ENCODE measurements at regions not wholly inside any gene's neighbourhood (a gene's known extent, or its start where the extent isn't known, plus 50 kb on each side); places are given as distances from the start of the nearest gene placed in this dataset.

DNA sequence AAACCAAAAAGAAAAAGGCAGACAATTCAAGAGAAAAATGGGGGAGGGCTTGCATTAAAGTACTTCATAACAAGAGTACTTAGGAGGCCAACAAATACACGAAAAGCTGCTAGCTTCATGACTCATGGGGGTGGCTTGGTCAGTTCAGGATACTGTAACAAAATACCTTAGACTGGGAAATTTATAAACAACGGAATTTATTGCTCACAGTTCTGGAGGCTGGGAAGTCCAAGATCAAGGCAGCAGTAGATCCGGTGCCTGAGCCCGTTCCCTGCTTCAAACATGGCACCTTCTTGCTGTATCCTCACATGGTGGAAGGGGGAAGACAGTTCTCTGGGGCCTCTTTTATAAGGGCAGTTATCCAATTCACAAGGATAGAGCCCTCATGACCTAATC, 111.4 kb downstream of the C9orf50 start:
- BruUV-seq (replicated peaks), result no TSS peak
- POLR2A ChIA-PET, result no interaction called here
- no peaks in the 10 kb centered on the region for H3K79me2 ChIP-seq (ENCODE audit: insufficient read depth, low read length)
- H3K27ac ChIP-seq (ENCODE audit: low read depth, low read length), result no peak overlapping the region
- no peaks in the 10 kb centered on the region for H3K9me2 ChIP-seq (ENCODE audit: insufficient read depth)
- TF ChIP-seq SRF (IDR thresholded peaks at IDR 0.05; ENCODE audit: low read depth), result no peak
- no peak for TF ChIP-seq POLR2AphosphoS5 (IDR thresholded peaks at IDR 0.05; ENCODE audit: low read depth, low read length)
- TF ChIP-seq TCF7L2 (IDR thresholded peaks at IDR 0.05; ENCODE audit: borderline replicate concordance, extremely low read depth, insufficient read depth, insufficient read length), result no peak
- no peak for TF ChIP-seq POLR2A (IDR thresholded peaks at IDR 0.05; ENCODE audit: borderline replicate concordance, extremely low read depth, insufficient read depth, insufficient read length)
- TF ChIP-seq FOSL1 (IDR thresholded peaks at IDR 0.05; ENCODE audit: low read depth), result no peak
- no peak for TF ChIP-seq SP1 (IDR thresholded peaks at IDR 0.05; ENCODE audit: low read depth)
- no peak overlapping the region for H3K4me3 ChIP-seq (replicated peaks in 1 of 2; ENCODE audit: low read depth in 1 of 2, low read length in 2 of 2)
- H2AFZ ChIP-seq (ENCODE audit: low read depth, low read length, poor library complexity, severe bottlenecking), result no peak overlapping the region
- intact Hi-C loops (cut with micrococcal nuclease), result no loop called here
- peaks cover 29 to 48% of the 10 kb centered on the region in 2 experiments for H3K4me1 ChIP-seq (ENCODE audit: control insufficient read depth in 1 of 2, insufficient read depth in 2 of 2, low read length in 2 of 2)
- RAD21 ChIA-PET (ENCODE audit: low non-redundant PET in 1 of 2, low total read pairs in 2 of 2, uncharacterized antibody in 2 of 2, unreplicated experiment in 2 of 2), result no interaction called here
- H3K4me2 ChIP-seq (ENCODE audit: low read length), result peak overlapping the region; percentile 39
- no peak overlapping the region for H3K9ac ChIP-seq (ENCODE audit: low read length)
- no peaks in the 10 kb centered on the region for H4K20me1 ChIP-seq (ENCODE audit: insufficient read depth)
- peaks cover 0 to 4% of the 10 kb centered on the region in 2 experiments; a peak in 1 of 4 replicates for H3K36me3 ChIP-seq (ENCODE audit: control insufficient read depth in 1 of 2, insufficient read depth in 2 of 2, low read length in 2 of 2)
- CTCF ChIA-PET, result no interaction called here
- DNase-seq (ENCODE audit: low read depth, low spot score) (no peak), ATAC-seq (no peak)
- peaks cover 14 to 43% of the 10 kb centered on the region in 2 experiments; a peak in 3 of 4 replicates for H3K9me3 ChIP-seq (ENCODE audit: control insufficient read depth in 1 of 2, insufficient read depth in 1 of 2, low read depth in 1 of 2, low read length in 2 of 2)
- no peaks in the 10 kb centered on the region for H3K27me3 ChIP-seq (ENCODE audit: insufficient read depth, low read length)

DNA sequence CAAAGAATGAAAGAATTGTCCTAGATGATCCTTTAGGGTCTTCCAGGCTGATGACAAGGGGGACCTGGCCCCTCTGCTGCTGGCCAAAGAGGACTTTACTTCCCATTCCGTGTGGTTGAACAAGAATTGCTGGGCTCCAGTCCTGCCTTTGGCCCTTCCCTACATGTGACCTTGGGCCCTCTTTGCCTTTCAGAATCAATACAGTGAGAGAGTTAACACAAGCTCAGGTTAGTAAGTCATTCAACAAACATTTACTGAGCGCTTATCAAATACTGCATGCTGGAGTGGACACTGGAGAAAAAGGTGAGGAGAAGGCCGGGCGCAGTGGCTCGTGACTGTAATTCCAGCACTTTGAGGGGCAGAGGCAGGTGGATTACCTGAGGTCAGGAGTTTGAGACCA, 113.1 kb downstream of the C9orf50 start:
- DNase-seq (ENCODE audit: low read depth, low spot score) (no peak), ATAC-seq (no peak)
- H3K4me1 ChIP-seq (ENCODE audit: control insufficient read depth in 1 of 2, insufficient read depth in 2 of 2, low read length in 2 of 2), result peaks cover 46 to 65% of the 10 kb centered on the region in 2 experiments
- no TSS peak for BruUV-seq (replicated peaks)
- H3K4me3 ChIP-seq (replicated peaks in 1 of 2; ENCODE audit: low read depth in 1 of 2, low read length in 2 of 2), result no peak overlapping the region
- POLR2A ChIA-PET, result interaction anchor here (1.0 kb wide), 1 partner anchor 13 kb away, joined by 4 read pairs; no protein-coding TSS in a partner anchor
- peaks cover 0 to 4% of the 10 kb centered on the region in 2 experiments; a peak in 1 of 4 replicates for H3K36me3 ChIP-seq (ENCODE audit: control insufficient read depth in 1 of 2, insufficient read depth in 2 of 2, low read length in 2 of 2)
- RAD21 ChIA-PET (ENCODE audit: low non-redundant PET in 1 of 2, low total read pairs in 2 of 2, uncharacterized antibody in 2 of 2, unreplicated experiment in 2 of 2), result no interaction called here
- H3K79me2 ChIP-seq (ENCODE audit: insufficient read depth, low read length), result no peaks in the 10 kb centered on the region
- no peak overlapping the region for H3K4me2 ChIP-seq (ENCODE audit: low read length)
- no peak overlapping the region for H3K9ac ChIP-seq (ENCODE audit: low read length)
- no peaks in the 10 kb centered on the region for H3K9me2 ChIP-seq (ENCODE audit: insufficient read depth)
- TF ChIP-seq, protein P1, sequence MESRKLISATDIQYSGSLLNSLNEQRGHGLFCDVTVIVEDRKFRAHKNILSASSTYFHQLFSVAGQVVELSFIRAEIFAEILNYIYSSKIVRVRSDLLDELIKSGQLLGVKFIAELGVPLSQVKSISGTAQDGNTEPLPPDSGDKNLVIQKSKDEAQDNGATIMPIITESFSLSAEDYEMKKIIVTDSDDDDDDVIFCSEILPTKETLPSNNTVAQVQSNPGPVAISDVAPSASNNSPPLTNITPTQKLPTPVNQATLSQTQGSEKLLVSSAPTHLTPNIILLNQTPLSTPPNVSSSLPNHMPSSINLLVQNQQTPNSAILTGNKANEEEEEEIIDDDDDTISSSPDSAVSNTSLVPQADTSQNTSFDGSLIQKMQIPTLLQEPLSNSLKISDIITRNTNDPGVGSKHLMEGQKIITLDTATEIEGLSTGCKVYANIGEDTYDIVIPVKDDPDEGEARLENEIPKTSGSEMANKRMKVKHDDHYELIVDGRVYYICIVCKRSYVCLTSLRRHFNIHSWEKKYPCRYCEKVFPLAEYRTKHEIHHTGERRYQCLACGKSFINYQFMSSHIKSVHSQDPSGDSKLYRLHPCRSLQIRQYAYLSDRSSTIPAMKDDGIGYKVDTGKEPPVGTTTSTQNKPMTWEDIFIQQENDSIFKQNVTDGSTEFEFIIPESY (IDR thresholded peaks at IDR 0.05; ENCODE audit: extremely low read depth, insufficient replicate concordance, low read length), result no peak
- TF ChIP-seq EGR1 (IDR thresholded peaks at IDR 0.05; ENCODE audit: low read depth) (no peak), YY1 (IDR thresholded peaks at IDR 0.05; ENCODE audit: extremely low read depth, insufficient replicate concordance, low read depth, low read length) (no peak), SIN3A (IDR thresholded peaks at IDR 0.05; ENCODE audit: low read depth) (no peak), POLR2AphosphoS5 (IDR thresholded peaks at IDR 0.05; ENCODE audit: low read depth, low read length) (no peak), ZNF274 (IDR thresholded peaks at IDR 0.05; ENCODE audit: low read depth, low read length) (no peak), JUND (IDR thresholded peaks at IDR 0.05) (no peak)
- TF ChIP-seq, protein P2, sequence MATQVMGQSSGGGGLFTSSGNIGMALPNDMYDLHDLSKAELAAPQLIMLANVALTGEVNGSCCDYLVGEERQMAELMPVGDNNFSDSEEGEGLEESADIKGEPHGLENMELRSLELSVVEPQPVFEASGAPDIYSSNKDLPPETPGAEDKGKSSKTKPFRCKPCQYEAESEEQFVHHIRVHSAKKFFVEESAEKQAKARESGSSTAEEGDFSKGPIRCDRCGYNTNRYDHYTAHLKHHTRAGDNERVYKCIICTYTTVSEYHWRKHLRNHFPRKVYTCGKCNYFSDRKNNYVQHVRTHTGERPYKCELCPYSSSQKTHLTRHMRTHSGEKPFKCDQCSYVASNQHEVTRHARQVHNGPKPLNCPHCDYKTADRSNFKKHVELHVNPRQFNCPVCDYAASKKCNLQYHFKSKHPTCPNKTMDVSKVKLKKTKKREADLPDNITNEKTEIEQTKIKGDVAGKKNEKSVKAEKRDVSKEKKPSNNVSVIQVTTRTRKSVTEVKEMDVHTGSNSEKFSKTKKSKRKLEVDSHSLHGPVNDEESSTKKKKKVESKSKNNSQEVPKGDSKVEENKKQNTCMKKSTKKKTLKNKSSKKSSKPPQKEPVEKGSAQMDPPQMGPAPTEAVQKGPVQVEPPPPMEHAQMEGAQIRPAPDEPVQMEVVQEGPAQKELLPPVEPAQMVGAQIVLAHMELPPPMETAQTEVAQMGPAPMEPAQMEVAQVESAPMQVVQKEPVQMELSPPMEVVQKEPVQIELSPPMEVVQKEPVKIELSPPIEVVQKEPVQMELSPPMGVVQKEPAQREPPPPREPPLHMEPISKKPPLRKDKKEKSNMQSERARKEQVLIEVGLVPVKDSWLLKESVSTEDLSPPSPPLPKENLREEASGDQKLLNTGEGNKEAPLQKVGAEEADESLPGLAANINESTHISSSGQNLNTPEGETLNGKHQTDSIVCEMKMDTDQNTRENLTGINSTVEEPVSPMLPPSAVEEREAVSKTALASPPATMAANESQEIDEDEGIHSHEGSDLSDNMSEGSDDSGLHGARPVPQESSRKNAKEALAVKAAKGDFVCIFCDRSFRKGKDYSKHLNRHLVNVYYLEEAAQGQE (IDR thresholded peaks at IDR 0.05; ENCODE audit: low read depth), result no peak
- no peaks in the 10 kb centered on the region for H4K20me1 ChIP-seq (ENCODE audit: insufficient read depth)
- no peak overlapping the region for H3K27ac ChIP-seq (ENCODE audit: low read depth, low read length)
- H3K27me3 ChIP-seq (ENCODE audit: insufficient read depth, low read length), result no peaks in the 10 kb centered on the region
- intact Hi-C loops (cut with micrococcal nuclease), result no loop called here
- CTCF ChIA-PET, result no interaction called here
- no peak overlapping the region for H2AFZ ChIP-seq (ENCODE audit: low read depth, low read length, poor library complexity, severe bottlenecking)
- H3K9me3 ChIP-seq (ENCODE audit: control insufficient read depth in 1 of 2, insufficient read depth in 1 of 2, low read depth in 1 of 2, low read length in 2 of 2), result peaks cover 0 to 30% of the 10 kb centered on the region in 2 experiments; a peak in 1 of 4 replicates
